ENCODE measurements at regions not wholly inside any gene's neighbourhood (a gene's known extent, or its start where the extent isn't known, plus 50 kb on each side); places are given as distances from the start of the nearest gene placed in this dataset.

GRCh38 chr13:53490752-53491151, 462.1 kb downstream of the OLFM4 start:
- CTCF ChIA-PET: no interaction called here
- Histone ChIP-seq H3K36me3 (ENCODE audit: control insufficient read depth in 4 of 4, insufficient read depth in 4 of 4, low read length in 3 of 4) (no peaks in the 10 kb centered on the region), H3K27me3 (replicated peaks in 2 of 5; ENCODE audit: control insufficient read depth in 4 of 5, insufficient read depth in 5 of 5, low read length in 4 of 5) (no peaks in the 10 kb centered on the region), H3K27ac (ENCODE audit: insufficient read depth in 1 of 2, low read depth in 1 of 2, low read length in 2 of 2, poor library complexity in 1 of 2, severe bottlenecking in 2 of 2) (no peak overlapping the region), H3K4me1 (ENCODE audit: control extremely low read depth in 1 of 4, control insufficient read depth in 4 of 4, insufficient read depth in 4 of 4, low read length in 3 of 4) (no peaks in the 10 kb centered on the region), H3K9me3 (ENCODE audit: control extremely low read depth in 1 of 5, control insufficient read depth in 4 of 5, insufficient read depth in 2 of 5, low read depth in 1 of 5, low read length in 4 of 5) (no peaks in the 10 kb centered on the region), H3K4me3 (ENCODE audit: control insufficient read depth in 1 of 7, extremely low read depth in 1 of 7, insufficient read depth in 4 of 7, low read depth in 2 of 7, low read length in 6 of 7) (no peak overlapping the region)
- POLR2A ChIA-PET: no interaction called here
- 95% methylated on average over 4 of the region's 5 CpGs for WGBS (ENCODE audit: insufficient coverage)
- no peak for DNase-seq

GRCh38 chr13:53494406-53494805, 465.8 kb downstream of the OLFM4 start:
- WGBS (ENCODE audit: insufficient coverage): 100% methylated on average over 1 of the region's 2 CpGs
- no peak for DNase-seq
- Histone ChIP-seq H3K27me3 (replicated peaks in 2 of 5; ENCODE audit: control insufficient read depth in 4 of 5, insufficient read depth in 5 of 5, low read length in 4 of 5) (no peaks in the 10 kb centered on the region), H3K9me3 (ENCODE audit: control extremely low read depth in 1 of 5, control insufficient read depth in 4 of 5, insufficient read depth in 2 of 5, low read depth in 1 of 5, low read length in 4 of 5) (no peaks in the 10 kb centered on the region), H3K4me1 (ENCODE audit: control extremely low read depth in 1 of 4, control insufficient read depth in 4 of 4, insufficient read depth in 4 of 4, low read length in 3 of 4) (no peaks in the 10 kb centered on the region), H3K36me3 (ENCODE audit: control insufficient read depth in 4 of 4, insufficient read depth in 4 of 4, low read length in 3 of 4) (no peaks in the 10 kb centered on the region), H3K4me3 (ENCODE audit: control insufficient read depth in 1 of 7, extremely low read depth in 1 of 7, insufficient read depth in 4 of 7, low read depth in 2 of 7, low read length in 6 of 7) (no peak overlapping the region), H3K27ac (ENCODE audit: insufficient read depth in 1 of 2, low read depth in 1 of 2, low read length in 2 of 2, poor library complexity in 1 of 2, severe bottlenecking in 2 of 2) (no peak overlapping the region)
- CTCF ChIA-PET: no interaction called here
- POLR2A ChIA-PET: no interaction called here

- Histone ChIP-seq H3K27me3 (replicated peaks in 2 of 5; ENCODE audit: control insufficient read depth in 4 of 5, insufficient read depth in 5 of 5, low read length in 4 of 5) (no peaks in the 10 kb centered on the region), H3K4me1 (ENCODE audit: control extremely low read depth in 1 of 4, control insufficient read depth in 4 of 4, insufficient read depth in 4 of 4, low read length in 3 of 4) (no peaks in the 10 kb centered on the region), H3K36me3 (ENCODE audit: control insufficient read depth in 4 of 4, insufficient read depth in 4 of 4, low read length in 3 of 4) (no peaks in the 10 kb centered on the region), H3K4me3 (ENCODE audit: control insufficient read depth in 1 of 7, extremely low read depth in 1 of 7, insufficient read depth in 4 of 7, low read depth in 2 of 7, low read length in 6 of 7) (no peak overlapping the region), H3K27ac (ENCODE audit: insufficient read depth in 1 of 2, low read depth in 1 of 2, low read length in 2 of 2, poor library complexity in 1 of 2, severe bottlenecking in 2 of 2) (no peak overlapping the region), H3K9me3 (ENCODE audit: control extremely low read depth in 1 of 5, control insufficient read depth in 4 of 5, insufficient read depth in 2 of 5, low read depth in 1 of 5, low read length in 4 of 5) (no peaks in the 10 kb centered on the region)
- 94% methylated on average over 3 of the region's 3 CpGs for WGBS (ENCODE audit: insufficient coverage)
- ChIA-PET CTCF (no interaction called here), POLR2A (no interaction called here)
- no peak for DNase-seq
These were observed 471.0 kb downstream of the OLFM4 start for GRCh38 chr13:53499576-53500133.

- H3K4me3 ChIP-seq (ENCODE audit: control insufficient read depth in 1 of 7, extremely low read depth in 1 of 7, insufficient read depth in 4 of 7, low read depth in 2 of 7, low read length in 6 of 7): no peak overlapping the region
- H3K27ac ChIP-seq (ENCODE audit: insufficient read depth in 1 of 2, low read depth in 1 of 2, low read length in 2 of 2, poor library complexity in 1 of 2, severe bottlenecking in 2 of 2): no peak overlapping the region
- POLR2A ChIA-PET: no interaction called here
- H3K27me3 ChIP-seq (replicated peaks in 2 of 5; ENCODE audit: control insufficient read depth in 4 of 5, insufficient read depth in 5 of 5, low read length in 4 of 5): no peaks in the 10 kb centered on the region
- H3K4me1 ChIP-seq (ENCODE audit: control extremely low read depth in 1 of 4, control insufficient read depth in 4 of 4, insufficient read depth in 4 of 4, low read length in 3 of 4): no peaks in the 10 kb centered on the region
- CTCF ChIA-PET: no interaction called here
- DNase-seq: no peak
- no peaks in the 10 kb centered on the region for H3K36me3 ChIP-seq (ENCODE audit: control insufficient read depth in 4 of 4, insufficient read depth in 4 of 4, low read length in 3 of 4)
- H3K9me3 ChIP-seq (ENCODE audit: control extremely low read depth in 1 of 5, control insufficient read depth in 4 of 5, insufficient read depth in 2 of 5, low read depth in 1 of 5, low read length in 4 of 5): peaks cover 0 to 1% (median 0%) of the 10 kb centered on the region in 5 experiments
These were observed 472.8 kb downstream of the OLFM4 start for GRCh38 chr13:53501387-53501786.

- H3K36me3 ChIP-seq (ENCODE audit: control insufficient read depth in 4 of 4, insufficient read depth in 4 of 4, low read length in 3 of 4): no peaks in the 10 kb centered on the region
- H3K4me3 ChIP-seq (ENCODE audit: control insufficient read depth in 1 of 7, extremely low read depth in 1 of 7, insufficient read depth in 4 of 7, low read depth in 2 of 7, low read length in 6 of 7): no peak overlapping the region
- H3K27me3 ChIP-seq (replicated peaks in 2 of 5; ENCODE audit: control insufficient read depth in 4 of 5, insufficient read depth in 5 of 5, low read length in 4 of 5): no peaks in the 10 kb centered on the region
- peaks cover 0 to 3% (median 0%) of the 10 kb centered on the region in 5 experiments for H3K9me3 ChIP-seq (ENCODE audit: control extremely low read depth in 1 of 5, control insufficient read depth in 4 of 5, insufficient read depth in 2 of 5, low read depth in 1 of 5, low read length in 4 of 5)
- WGBS (ENCODE audit: insufficient coverage): 72% methylated on average over 2 of the region's 4 CpGs
- no peaks in the 10 kb centered on the region for H3K4me1 ChIP-seq (ENCODE audit: control extremely low read depth in 1 of 4, control insufficient read depth in 4 of 4, insufficient read depth in 4 of 4, low read length in 3 of 4)
- CTCF ChIA-PET: no interaction called here
- POLR2A ChIA-PET: no interaction called here
- H3K27ac ChIP-seq (ENCODE audit: insufficient read depth in 1 of 2, low read depth in 1 of 2, low read length in 2 of 2, poor library complexity in 1 of 2, severe bottlenecking in 2 of 2): no peak overlapping the region
- no peak for DNase-seq
These were observed 479.1 kb downstream of the OLFM4 start for GRCh38 chr13:53507741-53508140.

- Histone ChIP-seq H3K27ac (ENCODE audit: insufficient read depth in 1 of 2, low read depth in 1 of 2, low read length in 2 of 2, poor library complexity in 1 of 2, severe bottlenecking in 2 of 2) (no peak overlapping the region), H3K36me3 (ENCODE audit: control insufficient read depth in 4 of 4, insufficient read depth in 4 of 4, low read length in 3 of 4) (no peaks in the 10 kb centered on the region), H3K4me1 (ENCODE audit: control extremely low read depth in 1 of 4, control insufficient read depth in 4 of 4, insufficient read depth in 4 of 4, low read length in 3 of 4) (no peaks in the 10 kb centered on the region), H3K27me3 (replicated peaks in 2 of 5; ENCODE audit: control insufficient read depth in 4 of 5, insufficient read depth in 5 of 5, low read length in 4 of 5) (no peaks in the 10 kb centered on the region), H3K9me3 (ENCODE audit: control extremely low read depth in 1 of 5, control insufficient read depth in 4 of 5, insufficient read depth in 2 of 5, low read depth in 1 of 5, low read length in 4 of 5) (peaks cover 0 to 1% (median 0%) of the 10 kb centered on the region in 5 experiments), H3K4me3 (ENCODE audit: control insufficient read depth in 1 of 7, extremely low read depth in 1 of 7, insufficient read depth in 4 of 7, low read depth in 2 of 7, low read length in 6 of 7) (no peak overlapping the region)
- 78% methylated on average over 1 of the region's 1 CpG for WGBS (ENCODE audit: insufficient coverage)
- DNase-seq: no peak
- POLR2A ChIA-PET: no interaction called here
- CTCF ChIA-PET: no interaction called here
These were observed 484.0 kb downstream of the OLFM4 start for GRCh38 chr13:53512635-53513034.

- POLR2A ChIA-PET: no interaction called here
- 79% methylated on average over 3 of the region's 4 CpGs for WGBS (ENCODE audit: insufficient coverage)
- CTCF ChIA-PET: no interaction called here
These were observed 484.6 kb downstream of the OLFM4 start for GRCh38 chr13:53513226-53513625.

More at GRCh38 chr13:53513226-53513625, 484.6 kb downstream of the OLFM4 start:
- Histone ChIP-seq H3K9me3 (ENCODE audit: control extremely low read depth in 1 of 5, control insufficient read depth in 4 of 5, insufficient read depth in 2 of 5, low read depth in 1 of 5, low read length in 4 of 5) (peaks cover 0 to 1% (median 0%) of the 10 kb centered on the region in 5 experiments), H3K27me3 (replicated peaks in 2 of 5; ENCODE audit: control insufficient read depth in 4 of 5, insufficient read depth in 5 of 5, low read length in 4 of 5) (no peaks in the 10 kb centered on the region), H3K36me3 (ENCODE audit: control insufficient read depth in 4 of 4, insufficient read depth in 4 of 4, low read length in 3 of 4) (no peaks in the 10 kb centered on the region), H3K27ac (ENCODE audit: insufficient read depth in 1 of 2, low read depth in 1 of 2, low read length in 2 of 2, poor library complexity in 1 of 2, severe bottlenecking in 2 of 2) (no peak overlapping the region), H3K4me1 (ENCODE audit: control extremely low read depth in 1 of 4, control insufficient read depth in 4 of 4, insufficient read depth in 4 of 4, low read length in 3 of 4) (no peaks in the 10 kb centered on the region), H3K4me3 (ENCODE audit: control insufficient read depth in 1 of 7, extremely low read depth in 1 of 7, insufficient read depth in 4 of 7, low read depth in 2 of 7, low read length in 6 of 7) (no peak overlapping the region)
- DNase-seq: no peak

All from common myeloid progenitor, CD34-positive (primary cell).